HPDE6-E6E7 (cell line): ENCODE measurements at regions not wholly inside any gene's neighbourhood (a gene's known extent, or its start where the extent isn't known, plus 50 kb on each side); places are given as distances from the start of the nearest gene placed in this dataset.

Source experiments
- DNase-seq: peaks from one replicate; pipeline ENCODE4 v3.0.0; 2011; ENCODE audit warnings: missing footprints; ENCODE audit errors: extremely low spot score

GRCh38 chr3:148583793-148584192 is 113.9 kb upstream of the AGTR1 start:
- no peak for DNase-seq

- DNase-seq = no peak
Measured at GRCh38 chr3:148584438-148584837, 113.3 kb upstream of the AGTR1 start.

- DNase-seq = no peak
Measured at GRCh38 chr3:148585671-148586379, 111.9 kb upstream of the AGTR1 start.

GRCh38 chr3:148588291-148588690 is 109.4 kb upstream of the AGTR1 start:
- no peak for DNase-seq

GRCh38 chr3:148591525-148591924 is 106.2 kb upstream of the AGTR1 start:
- no peak for DNase-seq

GRCh38 chr3:148598619-148599018 is 99.1 kb upstream of the AGTR1 start:
- no peak for DNase-seq

GRCh38 chr3:148599481-148599880 is 98.2 kb upstream of the AGTR1 start:
- no peak for DNase-seq

GRCh38 chr3:148600440-148600839 is 97.3 kb upstream of the AGTR1 start:
- DNase-seq = no peak

GRCh38 chr3:148600902-148601765 is 96.6 kb upstream of the AGTR1 start:
- DNase-seq = no peak

- no peak for DNase-seq
Measured at GRCh38 chr3:148601766-148602685, 95.7 kb upstream of the AGTR1 start.

- no peak for DNase-seq
Measured at GRCh38 chr3:148604270-148605085, 93.2 kb upstream of the AGTR1 start.

- no peak for DNase-seq
Measured at GRCh38 chr3:148605521-148605920, 92.2 kb upstream of the AGTR1 start.

GRCh38 chr3:148606979-148607378 is 90.7 kb upstream of the AGTR1 start:
- DNase-seq = no peak

GRCh38 chr3:148607491-148607890 is 90.2 kb upstream of the AGTR1 start:
- no peak for DNase-seq

- DNase-seq = no peak
Measured at GRCh38 chr3:148612278-148612677, 85.4 kb upstream of the AGTR1 start.

- DNase-seq = no peak
Measured at GRCh38 chr3:148615382-148615781, 82.3 kb upstream of the AGTR1 start.

- no peak for DNase-seq
Measured at GRCh38 chr3:148625095-148625736, 72.5 kb upstream of the AGTR1 start.

- no peak for DNase-seq
Measured at GRCh38 chr3:148625991-148626390, 71.7 kb upstream of the AGTR1 start.

- no peak for DNase-seq
Measured at GRCh38 chr3:148629006-148629405, 68.7 kb upstream of the AGTR1 start.

- DNase-seq = no peak
Measured at GRCh38 chr3:148631124-148631903, 66.4 kb upstream of the AGTR1 start.
